Endothelial cell of umbilical vein (primary cell): ENCODE measurements at regions not wholly inside any gene's neighbourhood (a gene's known extent, or its start where the extent isn't known, plus 50 kb on each side); places are given as distances from the start of the nearest gene placed in this dataset.

Source experiments
- BruUV-seq: library from RNA; stranded (reverse); fragments of 400-500 nt; replicated peaks from 2 replicates; lab custom pipeline; 2021; lab: Mats Ljungman, UMichigan
- CTCF ChIA-PET: fragments of 300-600, 350-600 bp; sonication (Branson Sonifier 250); formaldehyde crosslinking; loops from one replicate; lab custom pipeline; 2021; ENCODE audit warnings: antibody characterized with exemption, inconsistent platforms; lab: Charles Lee
- POLR2A ChIA-PET: fragments of 300-600, 350-600 bp; sonication (Branson Sonifier 250); formaldehyde crosslinking; loops from one replicate; lab custom pipeline; 2021; ENCODE audit warnings: antibody characterized with exemption, inconsistent platforms; lab: Charles Lee
- DNase-seq: peaks from one replicate; pipeline ENCODE4 v3.0.0-alpha.2; 2011; ENCODE audit warnings: low read depth, low spot score
- FAIRE-seq: peaks from 2 replicates; lab custom pipeline; 2011; peaks lifted over from hg19 to GRCh38; lab: Jason Lieb, UNC
- H2AFZ ChIP-seq: 2 replicates; pipeline ENCODE4 v1.6.0; 2012; ENCODE audit warnings: low read depth, low read length, control low read depth, inconsistent platforms
- H3K27ac ChIP-seq: 2 replicates; pipeline ENCODE4 v1.5.1; 2011; ENCODE audit warnings: low read depth, mild to moderate bottlenecking, control low read depth, low read length, moderate library complexity; ENCODE audit not compliant: insufficient read depth
- H3K27me3 ChIP-seq, 2 experiments: 2 replicates each; pipeline versions ENCODE4 v1.6.0 to v1.6.1; 2011; ENCODE audit warnings: low read length in 2 of 2, mixed read lengths in 1 of 2; ENCODE audit not compliant: control insufficient read depth in 2 of 2, insufficient read depth in 2 of 2
- H3K36me3 ChIP-seq, 2 experiments: 2 replicates in 1 of 2; 3 replicates in 1 of 2; pipeline ENCODE4 v1.5.1; 2011; ENCODE audit warnings: low read length in 2 of 2, mild to moderate bottlenecking in 1 of 2, moderate library complexity in 1 of 2; ENCODE audit not compliant: control insufficient read depth in 2 of 2, insufficient read depth in 2 of 2; ENCODE audit errors: extremely low read depth in 1 of 2
- H3K4me1 ChIP-seq: 3 replicates; pipeline ENCODE4 v1.5.1; 2011; ENCODE audit warnings: mild to moderate bottlenecking, low read length; ENCODE audit not compliant: control insufficient read depth, insufficient read depth; ENCODE audit errors: extremely low read depth
- H3K4me2 ChIP-seq: 2 replicates; pipeline ENCODE4 v1.6.1; 2011; ENCODE audit warnings: low read length, control low read depth, mixed read lengths; ENCODE audit not compliant: insufficient read depth
- H3K4me3 ChIP-seq, 3 experiments: fragments of 200-600 bp in 1 of 3; sonication (generic), shearing (Covaris generic) in 1 of 3; replicated peaks in 1 of 3; 2 replicates each; pipeline ENCODE4 v1.5.1; 2011 to 2016; ENCODE audit warnings: control low read depth in 3 of 3, low read length in 3 of 3, mild to moderate bottlenecking in 2 of 3, inconsistent platforms in 1 of 3, low read depth in 1 of 3, moderate library complexity in 1 of 3; ENCODE audit not compliant: insufficient read depth in 1 of 3
- H3K79me2 ChIP-seq: 2 replicates; pipeline ENCODE4 v1.6.0; 2012; ENCODE audit warnings: low read length, inconsistent platforms; ENCODE audit not compliant: control insufficient read depth, insufficient read depth
- H3K9ac ChIP-seq: replicated peaks from 2 replicates; pipeline ENCODE3; 2011; ENCODE audit warnings: low read length, control low read depth; ENCODE audit not compliant: insufficient read depth; ENCODE audit errors: extremely low read depth
- H3K9me1 ChIP-seq: replicated peaks from 3 replicates; pipeline ENCODE4 v1.6.0; 2011; ENCODE audit warnings: mild to moderate bottlenecking, low read length; ENCODE audit not compliant: control insufficient read depth, insufficient read depth; ENCODE audit errors: extremely low read depth
- H3K9me3 ChIP-seq: replicated peaks from 2 replicates; pipeline ENCODE4 v1.5.1; 2012; ENCODE audit warnings: low read length, inconsistent platforms; ENCODE audit not compliant: control insufficient read depth, insufficient read depth
- H4K20me1 ChIP-seq: replicated peaks from 2 replicates; pipeline ENCODE3; 2011; ENCODE audit warnings: mild to moderate bottlenecking, low read length; ENCODE audit not compliant: control insufficient read depth, insufficient read depth; ENCODE audit errors: extremely low read depth
- EZH2 ChIP-seq: IDR thresholded peaks from 2 replicates; pipeline ENCODE4 v1.6.1; 2012; ENCODE audit warnings: borderline replicate concordance, low read depth, mild to moderate bottlenecking, moderate library complexity, low read length, inconsistent platforms; ENCODE audit not compliant: severe bottlenecking
- FOS ChIP-seq: IDR thresholded peaks from 2 replicates; pipeline ENCODE4 v1.6.1; 2011; ENCODE audit warnings: mild to moderate bottlenecking, low read length, moderate library complexity, borderline replicate concordance; ENCODE audit not compliant: insufficient read depth
- GATA2 ChIP-seq: IDR thresholded peaks from 2 replicates; pipeline ENCODE4 v1.7.0; 2011; ENCODE audit warnings: low read depth, mild to moderate bottlenecking, moderate library complexity, mixed read lengths, low read length; ENCODE audit not compliant: insufficient read length, insufficient read depth
- JUN ChIP-seq: IDR thresholded peaks from 2 replicates; pipeline ENCODE4 v1.6.1; 2011; ENCODE audit warnings: borderline replicate concordance, low read depth; ENCODE audit not compliant: insufficient read length, insufficient read depth
- MAX ChIP-seq: IDR thresholded peaks from 2 replicates; pipeline ENCODE4 v1.6.1; 2011; ENCODE audit not compliant: insufficient read depth, insufficient read length
- MYC ChIP-seq: IDR thresholded peaks from one replicate; pipeline ENCODE4 v1.6.1; 2011; ENCODE audit warnings: mild to moderate bottlenecking, low read depth, low read length
- POLR2A ChIP-seq: IDR thresholded peaks from 2 replicates; pipeline ENCODE4 v1.6.1; 2012; ENCODE audit warnings: low read depth, mild to moderate bottlenecking, control low read depth, low read length
- POLR2AphosphoS5 ChIP-seq: IDR thresholded peaks from 2 replicates; pipeline ENCODE4 v1.6.1; 2012; ENCODE audit warnings: low read depth, mild to moderate bottlenecking, control low read depth, low read length, moderate library complexity; ENCODE audit not compliant: insufficient read depth
- dilution Hi-C: fragments of 300-500 bp; cut with MboI; formaldehyde crosslinking; loops from one replicate; pipeline ENCODE4 v1.15.0; 2019; ENCODE audit warnings: low sequenced_read_pairs; ENCODE audit not compliant: extremely low pct_ligation_motif_present
- intact Hi-C: fragments of 100-400 bp; cut with micrococcal nuclease; formaldehyde crosslinking; loops from one replicate; pipeline ENCODE4 v1.10.0; 2022
- TF ChIP-seq, protein P1 (sequence below), 2 donors: IDR thresholded peaks; 1 replicate in 1 of 2; 2 replicates in 1 of 2; pipeline ENCODE4 v1.5.1; 2011; ENCODE audit warnings: low read length in 2 of 2, mild to moderate bottlenecking in 2 of 2, moderate library complexity in 2 of 2, control low read depth in 1 of 2, inconsistent platforms in 1 of 2, low read depth in 1 of 2; ENCODE audit not compliant: insufficient read depth in 1 of 2; ENCODE audit errors: extremely low read depth in 1 of 2

- Histone ChIP-seq H4K20me1 (no peaks in the 10 kb centered on the region), H3K9ac (no peak overlapping the region), H3K27me3 (no peaks in the 10 kb centered on the region), H3K79me2 (no peaks in the 10 kb centered on the region), H3K36me3 (no peaks in the 10 kb centered on the region), H3K9me1 (no peaks in the 10 kb centered on the region), H2AFZ (no peak overlapping the region), H3K9me3 (peaks cover 2% of the 10 kb centered on the region), H3K4me1 (no peaks in the 10 kb centered on the region), H3K4me2 (no peak overlapping the region), H3K27ac (no peak overlapping the region), H3K4me3 (no peak overlapping the region)
- no peak for TF ChIP-seq POLR2AphosphoS5
- no peak for TF ChIP-seq GATA2
- TF ChIP-seq EZH2, result no peak
- no peak for TF ChIP-seq FOS
- no peak for TF ChIP-seq POLR2A
- TF ChIP-seq MAX, result no peak
- TF ChIP-seq, protein P1, sequence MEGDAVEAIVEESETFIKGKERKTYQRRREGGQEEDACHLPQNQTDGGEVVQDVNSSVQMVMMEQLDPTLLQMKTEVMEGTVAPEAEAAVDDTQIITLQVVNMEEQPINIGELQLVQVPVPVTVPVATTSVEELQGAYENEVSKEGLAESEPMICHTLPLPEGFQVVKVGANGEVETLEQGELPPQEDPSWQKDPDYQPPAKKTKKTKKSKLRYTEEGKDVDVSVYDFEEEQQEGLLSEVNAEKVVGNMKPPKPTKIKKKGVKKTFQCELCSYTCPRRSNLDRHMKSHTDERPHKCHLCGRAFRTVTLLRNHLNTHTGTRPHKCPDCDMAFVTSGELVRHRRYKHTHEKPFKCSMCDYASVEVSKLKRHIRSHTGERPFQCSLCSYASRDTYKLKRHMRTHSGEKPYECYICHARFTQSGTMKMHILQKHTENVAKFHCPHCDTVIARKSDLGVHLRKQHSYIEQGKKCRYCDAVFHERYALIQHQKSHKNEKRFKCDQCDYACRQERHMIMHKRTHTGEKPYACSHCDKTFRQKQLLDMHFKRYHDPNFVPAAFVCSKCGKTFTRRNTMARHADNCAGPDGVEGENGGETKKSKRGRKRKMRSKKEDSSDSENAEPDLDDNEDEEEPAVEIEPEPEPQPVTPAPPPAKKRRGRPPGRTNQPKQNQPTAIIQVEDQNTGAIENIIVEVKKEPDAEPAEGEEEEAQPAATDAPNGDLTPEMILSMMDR (IDR thresholded peaks at IDR 0.05; ENCODE audit: extremely low read depth in 1 of 2, insufficient read depth in 1 of 2, low read depth in 1 of 2, low read length in 2 of 2), result no peak
- no peak for TF ChIP-seq JUN
- no peak for TF ChIP-seq MYC
- ChIA-PET CTCF (no interaction called here), POLR2A (no interaction called here)
- FAIRE-seq (no peak), DNase-seq (no peak)
- no TSS peak for BruUV-seq
- dilution Hi-C loops, result no loop called here
- intact Hi-C loops, result no loop called here
These were observed 329.6 kb upstream of the MAP2 start for GRCh38 chr2:209094221-209094620.
